Natural killer cell (primary cell): ENCODE measurements at regions not wholly inside any gene's neighbourhood (a gene's known extent, or its start where the extent isn't known, plus 50 kb on each side); places are given as distances from the start of the nearest gene placed in this dataset.
"Not testable (repeated sequence)": the region's sequence is repeated elsewhere in the genome, so short reads cannot be mapped to it uniquely, and the experiment has no call there.

Source experiments
- ATAC-seq, 3 donors: fragments of 150-1000 bp in 2 of 3; fragments of 200-7000 bp in 1 of 3; cut with Tn5 transposase; 1 replicate in 1 of 3; 2 replicates in 2 of 3; pipeline ENCODE4 v1.10.0; 2021; ENCODE audit warnings: mild to moderate bottlenecking in 2 of 3, moderate library complexity in 2 of 3
- DNase-seq, 2 donors: peaks; one replicate each; pipeline versions ENCODE4 v3.0.0 to v3.0.0-alpha.2; 2013 to 2021; ENCODE audit warnings: mixed read lengths in 1 of 2
- H3K27ac ChIP-seq: one replicate; pipeline ENCODE4 v1.5.1; 2013; ENCODE audit warnings: mild to moderate bottlenecking, low read length
- H3K27me3 ChIP-seq: one replicate; pipeline ENCODE4 v1.6.1; 2013; ENCODE audit warnings: low read length; ENCODE audit not compliant: control insufficient read depth, insufficient read depth
- H3K36me3 ChIP-seq: one replicate; pipeline ENCODE4 v1.6.1; 2013; ENCODE audit warnings: low read length; ENCODE audit not compliant: control insufficient read depth, insufficient read depth
- H3K4me1 ChIP-seq: one replicate; pipeline ENCODE4 v1.6.1; 2013; ENCODE audit warnings: low read length; ENCODE audit not compliant: control insufficient read depth, insufficient read depth
- H3K4me3 ChIP-seq: one replicate; pipeline ENCODE4 v1.5.1; 2013; ENCODE audit warnings: low read length
- H3K9me3 ChIP-seq: one replicate; pipeline ENCODE4 v1.6.1; 2013; ENCODE audit warnings: low read length; ENCODE audit not compliant: control insufficient read depth, insufficient read depth
- H3K27ac Mint-ChIP-seq, 2 donors: one replicate each; pipeline ENCODE4 v1.8.0; 2022; ENCODE audit warnings: mild to moderate bottlenecking in 2 of 2, mixed read lengths in 2 of 2, moderate library complexity in 1 of 2
- H3K27me3 Mint-ChIP-seq, 2 donors: one replicate each; pipeline ENCODE4 v1.8.0; 2022; ENCODE audit warnings: low read depth in 2 of 2, mixed read lengths in 2 of 2
- H3K36me3 Mint-ChIP-seq: one replicate; pipeline ENCODE4 v1.8.0; 2022; ENCODE audit warnings: mixed read lengths
- H3K4me1 Mint-ChIP-seq, 2 donors: one replicate each; pipeline ENCODE4 v1.8.0; 2022; ENCODE audit warnings: mixed read lengths in 2 of 2
- H3K4me3 Mint-ChIP-seq: one replicate; pipeline ENCODE4 v1.8.0; 2022; ENCODE audit warnings: mild to moderate bottlenecking, moderate library complexity, mixed read lengths
- H3K9me3 Mint-ChIP-seq, 2 donors: one replicate each; pipeline ENCODE4 v1.8.0; 2022; ENCODE audit warnings: mixed read lengths in 2 of 2
- WGBS: methylation state at CpG from one replicate; pipeline ENCODE4 v1.1.7; 2013; ENCODE audit warnings: missing lambda C conversion rate; ENCODE audit not compliant: insufficient coverage; 5-methylcytosine and 5-hydroxymethylcytosine counted together
- intact Hi-C: fragments of 100-400 bp; cut with micrococcal nuclease; formaldehyde crosslinking; loops from one replicate; pipeline ENCODE4 v1.14.2; 2022
- TF ChIP-seq, protein P1 (sequence below): fragments of 200-600 bp; IDR thresholded peaks from one replicate; pipeline ENCODE4 v1.8.0; 2022; ENCODE audit warnings: antibody characterized with exemption

DNA sequence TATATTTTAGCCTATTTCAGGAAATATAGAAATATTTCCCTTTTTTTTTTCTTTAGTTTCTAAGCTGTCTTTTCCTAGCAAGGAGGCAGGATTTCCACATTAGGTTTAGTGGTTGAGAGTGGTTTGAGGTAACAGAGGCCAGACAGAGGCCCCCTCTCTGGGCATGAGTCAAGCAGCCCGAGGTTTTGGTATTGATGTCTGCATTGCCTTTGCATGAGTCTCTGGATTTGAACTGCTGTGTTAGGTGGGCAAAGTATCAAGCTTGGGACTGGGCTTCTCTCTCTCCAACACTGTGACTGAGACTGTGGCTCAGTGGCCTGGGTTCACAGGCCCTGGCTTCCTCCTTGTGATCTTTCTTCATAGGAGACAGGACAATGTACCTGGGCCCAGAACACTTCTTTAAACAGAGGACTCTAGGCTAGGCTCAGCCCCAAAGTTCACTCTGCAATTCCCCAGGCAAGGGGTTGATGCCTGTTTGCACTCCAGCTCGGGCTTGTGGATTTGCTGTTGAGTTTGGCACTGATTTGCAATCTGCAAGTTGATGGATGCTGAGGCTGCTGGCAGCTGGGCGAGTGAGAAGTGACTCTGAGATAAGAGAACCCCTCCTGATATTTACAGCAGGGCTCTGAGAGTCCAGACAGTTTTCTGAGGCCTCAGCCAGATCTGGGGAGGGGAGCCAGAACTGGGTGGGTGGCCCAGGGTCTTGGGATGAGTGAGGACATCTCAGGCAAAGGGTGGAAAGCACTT lies 271.2 kb downstream of the EN1 start:
- H3K4me3 ChIP-seq, result no peak overlapping the region
- no peaks in the 10 kb centered on the region for H3K27me3 ChIP-seq
- H3K9me3 Mint-ChIP-seq, result no peaks in the 10 kb centered on the region
- no peaks in the 10 kb centered on the region for H3K4me1 ChIP-seq
- intact Hi-C loops, result no loop called here
- 36% methylated on average over 3 of the region's 3 CpGs for WGBS
- ATAC-seq, result no peak
- no peak overlapping the region for H3K27ac ChIP-seq
- no peak overlapping the region for H3K27ac Mint-ChIP-seq
- no peak for DNase-seq
- H3K36me3 Mint-ChIP-seq, result no peaks in the 10 kb centered on the region
- peaks cover 0 to 4% of the 10 kb centered on the region in 2 donors for H3K27me3 Mint-ChIP-seq
- no peak overlapping the region for H3K4me3 Mint-ChIP-seq
- TF ChIP-seq, protein P1, sequence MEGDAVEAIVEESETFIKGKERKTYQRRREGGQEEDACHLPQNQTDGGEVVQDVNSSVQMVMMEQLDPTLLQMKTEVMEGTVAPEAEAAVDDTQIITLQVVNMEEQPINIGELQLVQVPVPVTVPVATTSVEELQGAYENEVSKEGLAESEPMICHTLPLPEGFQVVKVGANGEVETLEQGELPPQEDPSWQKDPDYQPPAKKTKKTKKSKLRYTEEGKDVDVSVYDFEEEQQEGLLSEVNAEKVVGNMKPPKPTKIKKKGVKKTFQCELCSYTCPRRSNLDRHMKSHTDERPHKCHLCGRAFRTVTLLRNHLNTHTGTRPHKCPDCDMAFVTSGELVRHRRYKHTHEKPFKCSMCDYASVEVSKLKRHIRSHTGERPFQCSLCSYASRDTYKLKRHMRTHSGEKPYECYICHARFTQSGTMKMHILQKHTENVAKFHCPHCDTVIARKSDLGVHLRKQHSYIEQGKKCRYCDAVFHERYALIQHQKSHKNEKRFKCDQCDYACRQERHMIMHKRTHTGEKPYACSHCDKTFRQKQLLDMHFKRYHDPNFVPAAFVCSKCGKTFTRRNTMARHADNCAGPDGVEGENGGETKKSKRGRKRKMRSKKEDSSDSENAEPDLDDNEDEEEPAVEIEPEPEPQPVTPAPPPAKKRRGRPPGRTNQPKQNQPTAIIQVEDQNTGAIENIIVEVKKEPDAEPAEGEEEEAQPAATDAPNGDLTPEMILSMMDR, result no peak
- no peaks in the 10 kb centered on the region for H3K36me3 ChIP-seq
- H3K9me3 ChIP-seq, result no peaks in the 10 kb centered on the region
- H3K4me1 Mint-ChIP-seq, result no peaks in the 10 kb centered on the region

GRCh38 chr2:118572380-118572779 lies 275.1 kb downstream of the EN1 start:
- H3K4me1 Mint-ChIP-seq, H3K9me3 ChIP-seq, H3K4me3 ChIP-seq, H3K27ac Mint-ChIP-seq, H3K36me3 ChIP-seq, H3K9me3 Mint-ChIP-seq, ATAC-seq, H3K4me3 Mint-ChIP-seq, intact Hi-C loops, H3K27me3 Mint-ChIP-seq, H3K4me1 ChIP-seq, H3K27me3 ChIP-seq, H3K36me3 Mint-ChIP-seq, DNase-seq, H3K27ac ChIP-seq: not testable (repeated sequence)
- WGBS, result 91% methylated on average over 5 of the region's 6 CpGs

DNA sequence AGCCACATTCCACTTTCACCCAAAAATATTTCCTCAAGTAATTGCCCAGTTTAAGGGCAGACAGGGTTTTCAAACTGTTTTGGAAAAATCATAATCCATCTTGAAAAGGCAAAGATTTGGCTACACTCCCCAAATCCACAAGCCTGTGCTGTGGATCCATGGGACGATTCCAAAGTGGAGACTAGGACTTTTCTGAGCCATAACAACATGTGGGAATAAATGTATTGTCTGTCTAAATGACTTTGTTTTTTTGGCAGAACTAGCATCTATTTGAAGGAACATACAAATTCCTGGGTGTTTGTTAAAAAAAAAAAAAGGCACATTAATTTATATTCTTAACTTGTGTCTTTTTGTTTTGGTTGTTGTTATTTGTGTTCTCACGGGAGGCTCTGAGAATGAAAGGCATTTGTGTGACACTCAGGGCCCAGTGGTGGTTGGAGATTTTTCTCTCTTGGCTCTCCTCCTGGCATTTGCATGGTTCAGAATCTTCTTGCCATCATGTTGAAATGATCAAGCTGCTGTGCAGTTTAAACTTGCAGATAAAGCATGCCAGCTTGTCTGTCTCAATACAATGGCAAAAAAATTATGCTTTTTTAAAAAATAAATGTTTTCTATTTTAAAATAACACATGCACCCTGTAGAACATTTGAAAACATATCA lies 277.4 kb downstream of the EN1 start:
- DNase-seq (no peak), ATAC-seq (no peak)
- no peak overlapping the region for H3K4me3 Mint-ChIP-seq
- TF ChIP-seq, protein P1, result no peak
- H3K4me3 ChIP-seq, result no peak overlapping the region
- 88% methylated on average over 2 of the region's 2 CpGs for WGBS
- intact Hi-C loops, result no loop called here
- H3K9me3 Mint-ChIP-seq, result no peaks in the 10 kb centered on the region
- no peaks in the 10 kb centered on the region for H3K9me3 ChIP-seq
- no peaks in the 10 kb centered on the region for H3K36me3 ChIP-seq
- H3K27me3 Mint-ChIP-seq, result peaks cover 5 to 7% of the 10 kb centered on the region in 2 donors
- H3K4me1 ChIP-seq, result no peaks in the 10 kb centered on the region
- H3K27ac Mint-ChIP-seq, result no peak overlapping the region
- no peaks in the 10 kb centered on the region for H3K27me3 ChIP-seq
- H3K4me1 Mint-ChIP-seq, result no peaks in the 10 kb centered on the region
- H3K36me3 Mint-ChIP-seq, result no peaks in the 10 kb centered on the region
- no peak overlapping the region for H3K27ac ChIP-seq

GRCh38 chr2:118568700-118569099 lies 278.7 kb downstream of the EN1 start:
- H3K27ac Mint-ChIP-seq, result no peak overlapping the region
- no peaks in the 10 kb centered on the region for H3K9me3 Mint-ChIP-seq
- H3K9me3 ChIP-seq, result no peaks in the 10 kb centered on the region
- H3K27me3 Mint-ChIP-seq, result peaks cover 4 to 5% of the 10 kb centered on the region in 2 donors
- no peaks in the 10 kb centered on the region for H3K4me1 ChIP-seq
- no peaks in the 10 kb centered on the region for H3K36me3 Mint-ChIP-seq
- no peak for DNase-seq
- no peak overlapping the region for H3K27ac ChIP-seq
- H3K4me3 ChIP-seq, result no peak overlapping the region
- no peak for ATAC-seq
- TF ChIP-seq, protein P1, result no peak
- intact Hi-C loops, result no loop called here
- H3K36me3 ChIP-seq, result no peaks in the 10 kb centered on the region
- no peaks in the 10 kb centered on the region for H3K27me3 ChIP-seq
- H3K4me1 Mint-ChIP-seq, result no peaks in the 10 kb centered on the region
- no peak overlapping the region for H3K4me3 Mint-ChIP-seq
- WGBS, result 11% methylated on average over 5 of the region's 5 CpGs
